ENCODE measurements at regions not wholly inside any gene's neighbourhood (a gene's known extent, or its start where the extent isn't known, plus 50 kb on each side); places are given as distances from the start of the nearest gene placed in this dataset.

GRCh38 chrX:42490111-42490510 is 287.9 kb downstream of the PPP1R2C start:
- no peaks in the 10 kb centered on the region for H3K36me3 Mint-ChIP-seq (ENCODE audit: low read depth)
- H3K9me3 Mint-ChIP-seq, result no peaks in the 10 kb centered on the region
- H3K4me1 Mint-ChIP-seq, result peaks cover 35% of the 10 kb centered on the region
- DNase-seq (no peak), ATAC-seq (ENCODE audit: low read depth) (no peak)
- H3K27me3 Mint-ChIP-seq, result no peaks in the 10 kb centered on the region
- intact Hi-C loops (cut with micrococcal nuclease), result no loop called here
- H3K27ac Mint-ChIP-seq, result no peak overlapping the region
- ChIA-PET POLR2A (no interaction called here), CTCF (no interaction called here)
- no peak overlapping the region for H3K4me3 Mint-ChIP-seq
- TF ChIP-seq, protein P1, sequence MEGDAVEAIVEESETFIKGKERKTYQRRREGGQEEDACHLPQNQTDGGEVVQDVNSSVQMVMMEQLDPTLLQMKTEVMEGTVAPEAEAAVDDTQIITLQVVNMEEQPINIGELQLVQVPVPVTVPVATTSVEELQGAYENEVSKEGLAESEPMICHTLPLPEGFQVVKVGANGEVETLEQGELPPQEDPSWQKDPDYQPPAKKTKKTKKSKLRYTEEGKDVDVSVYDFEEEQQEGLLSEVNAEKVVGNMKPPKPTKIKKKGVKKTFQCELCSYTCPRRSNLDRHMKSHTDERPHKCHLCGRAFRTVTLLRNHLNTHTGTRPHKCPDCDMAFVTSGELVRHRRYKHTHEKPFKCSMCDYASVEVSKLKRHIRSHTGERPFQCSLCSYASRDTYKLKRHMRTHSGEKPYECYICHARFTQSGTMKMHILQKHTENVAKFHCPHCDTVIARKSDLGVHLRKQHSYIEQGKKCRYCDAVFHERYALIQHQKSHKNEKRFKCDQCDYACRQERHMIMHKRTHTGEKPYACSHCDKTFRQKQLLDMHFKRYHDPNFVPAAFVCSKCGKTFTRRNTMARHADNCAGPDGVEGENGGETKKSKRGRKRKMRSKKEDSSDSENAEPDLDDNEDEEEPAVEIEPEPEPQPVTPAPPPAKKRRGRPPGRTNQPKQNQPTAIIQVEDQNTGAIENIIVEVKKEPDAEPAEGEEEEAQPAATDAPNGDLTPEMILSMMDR (IDR thresholded peaks at IDR 0.05), result no peak

DNA sequence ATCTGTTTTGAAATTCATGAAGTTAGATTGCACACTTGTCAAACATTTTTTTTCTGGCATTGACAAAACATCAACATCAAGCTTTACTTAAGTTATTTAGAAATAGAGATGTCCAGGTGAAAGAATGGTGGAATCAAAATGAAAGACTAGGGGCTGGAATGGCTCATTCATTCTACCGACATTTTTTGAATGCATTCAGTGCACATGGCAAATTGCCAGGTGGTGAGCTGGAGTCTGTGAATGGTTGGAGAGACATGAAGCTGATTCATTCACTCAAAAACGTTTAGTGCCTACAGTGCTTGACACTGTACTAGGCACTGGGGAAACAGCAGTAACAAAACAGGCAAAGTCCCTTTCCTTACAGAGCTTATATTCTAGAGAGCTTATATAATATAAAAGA is 292.4 kb downstream of the PPP1R2C start:
- Mint-ChIP-seq H3K27ac (no peak overlapping the region), H3K9me3 (no peaks in the 10 kb centered on the region), H3K36me3 (ENCODE audit: low read depth) (no peaks in the 10 kb centered on the region), H3K27me3 (no peaks in the 10 kb centered on the region), H3K4me3 (no peak overlapping the region), H3K4me1 (peaks cover 21% of the 10 kb centered on the region)
- DNase-seq (no peak), ATAC-seq (ENCODE audit: low read depth) (no peak)
- POLR2A ChIA-PET, result no interaction called here
- CTCF ChIA-PET, result no interaction called here
- TF ChIP-seq, protein P1 (IDR thresholded peaks at IDR 0.05), result no peak
- intact Hi-C loops (cut with micrococcal nuclease), result no loop called here

DNA sequence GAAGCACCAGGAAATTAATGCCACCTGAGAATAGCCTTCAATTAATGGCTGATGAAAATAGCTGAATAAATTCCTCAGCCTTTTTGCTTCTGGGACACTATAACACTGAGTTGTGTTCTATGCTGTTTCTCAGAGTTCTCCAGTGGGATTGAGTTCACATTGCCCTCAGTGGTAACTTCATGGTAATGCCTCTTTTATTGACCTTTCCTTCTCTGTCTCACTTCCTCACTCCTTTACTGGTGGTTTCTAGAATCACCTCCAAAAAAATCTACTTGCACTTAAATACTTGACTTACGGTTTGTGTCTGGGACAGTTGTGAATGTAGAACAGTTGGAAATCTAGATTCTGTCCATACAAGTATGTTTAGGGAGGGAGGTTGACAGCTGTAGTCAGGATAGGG is 293.7 kb downstream of the PPP1R2C start:
- POLR2A ChIA-PET, result no interaction called here
- DNase-seq, result no peak
- TF ChIP-seq, protein P1 (IDR thresholded peaks at IDR 0.05), result no peak

DNA sequence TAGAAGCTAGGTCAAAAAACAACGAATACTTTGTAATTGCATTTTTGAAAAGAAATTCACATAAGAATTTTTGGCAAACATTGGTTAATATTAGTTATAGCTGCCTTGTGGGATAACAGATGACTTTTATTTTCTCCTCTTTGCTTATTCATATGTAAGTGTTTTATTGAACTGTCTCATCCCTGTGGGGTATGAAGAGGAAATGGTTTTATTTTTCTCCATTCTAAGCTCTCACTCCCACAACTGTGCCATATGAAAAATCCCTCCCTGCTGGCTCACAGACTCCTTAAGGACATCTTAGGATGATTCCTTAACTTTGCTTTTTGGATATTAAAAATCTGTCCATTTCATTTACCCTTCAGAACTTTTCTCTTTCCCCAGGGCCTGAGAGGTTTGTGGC is 300.6 kb downstream of the PPP1R2C start:
- Mint-ChIP-seq H3K27ac (no peak overlapping the region), H3K36me3 (ENCODE audit: low read depth) (no peaks in the 10 kb centered on the region), H3K4me3 (no peak overlapping the region), H3K9me3 (no peaks in the 10 kb centered on the region), H3K4me1 (peaks cover 9% of the 10 kb centered on the region), H3K27me3 (no peaks in the 10 kb centered on the region)
- ChIA-PET CTCF (no interaction called here), POLR2A (interaction anchor here (0.6 kb wide), 1 partner anchor 838 kb away, joined by 3 read pairs; no protein-coding TSS in a partner anchor)
- TF ChIP-seq, protein P1 (IDR thresholded peaks at IDR 0.05), result no peak
- ATAC-seq (ENCODE audit: low read depth) (no peak), DNase-seq (no peak)
- intact Hi-C loops (cut with micrococcal nuclease), result no loop called here

More for the DNA sequence above, 293.7 kb downstream of the PPP1R2C start:
- no peaks in the 10 kb centered on the region for H3K27me3 Mint-ChIP-seq
- CTCF ChIA-PET, result no interaction called here
- H3K4me3 Mint-ChIP-seq, result no peak overlapping the region
- no peaks in the 10 kb centered on the region for H3K36me3 Mint-ChIP-seq (ENCODE audit: low read depth)
- H3K27ac Mint-ChIP-seq, result no peak overlapping the region
- no peaks in the 10 kb centered on the region for H3K9me3 Mint-ChIP-seq
- no peak for ATAC-seq (ENCODE audit: low read depth)
- intact Hi-C loops (cut with micrococcal nuclease), result no loop called here
- peaks cover 13% of the 10 kb centered on the region for H3K4me1 Mint-ChIP-seq

- CTCF ChIA-PET, result no interaction called here
- no peak overlapping the region for H3K27ac Mint-ChIP-seq
- TF ChIP-seq, protein P1 (IDR thresholded peaks at IDR 0.05), result no peak
- POLR2A ChIA-PET, result no interaction called here
- H3K4me1 Mint-ChIP-seq, result peaks cover 2% of the 10 kb centered on the region
- H3K36me3 Mint-ChIP-seq (ENCODE audit: low read depth), result no peaks in the 10 kb centered on the region
- no peak for ATAC-seq (ENCODE audit: low read depth)
- intact Hi-C loops (cut with micrococcal nuclease), result no loop called here
- DNase-seq, result no peak
- no peak overlapping the region for H3K4me3 Mint-ChIP-seq
- H3K27me3 Mint-ChIP-seq, result no peaks in the 10 kb centered on the region
- no peaks in the 10 kb centered on the region for H3K9me3 Mint-ChIP-seq
These were observed 305.2 kb downstream of the PPP1R2C start for GRCh38 chrX:42472727-42473126.
